ENCODE measurements at regions not wholly inside any gene's neighbourhood (a gene's known extent, or its start where the extent isn't known, plus 50 kb on each side); places are given as distances from the start of the nearest gene placed in this dataset.

DNA sequence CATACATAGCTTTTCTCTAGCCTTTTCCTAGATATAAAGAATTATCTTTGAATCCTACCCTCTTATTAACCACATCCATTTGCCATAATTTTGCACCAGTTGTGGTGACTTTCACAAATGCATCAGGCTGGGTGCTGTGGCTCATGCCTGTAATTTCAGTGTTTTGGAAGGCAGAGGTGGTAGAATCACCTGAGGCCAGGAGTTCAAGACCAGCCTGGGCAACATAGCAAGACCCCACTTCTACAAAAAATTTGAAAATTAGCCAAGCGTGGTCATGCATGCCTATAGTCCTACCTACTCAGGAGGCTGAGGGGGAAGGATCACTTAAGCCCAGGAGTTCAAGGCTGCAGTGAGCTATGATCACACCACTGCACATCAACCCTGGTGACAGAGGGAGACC is 672.4 kb upstream of the CHAC2 start:
- no peaks in the 10 kb centered on the region for H3K9me3 ChIP-seq
- DNase-seq (no peak), ATAC-seq (ENCODE audit: low FRiP score in 2 of 2) (no peak)
- 83 to 90% methylated on average over 1 of the region's 1 CpG for WGBS, 2 donors
- no peak overlapping the region for H3K4me3 ChIP-seq
- no peak overlapping the region for H3K27ac ChIP-seq
- no peaks in the 10 kb centered on the region for H3K36me3 ChIP-seq
- H3K4me1 ChIP-seq, result no peaks in the 10 kb centered on the region
- no peaks in the 10 kb centered on the region for H3K27me3 ChIP-seq
- TF ChIP-seq POLR2A (IDR thresholded peaks at IDR 0.05), result no peak
- TF ChIP-seq, protein P1, sequence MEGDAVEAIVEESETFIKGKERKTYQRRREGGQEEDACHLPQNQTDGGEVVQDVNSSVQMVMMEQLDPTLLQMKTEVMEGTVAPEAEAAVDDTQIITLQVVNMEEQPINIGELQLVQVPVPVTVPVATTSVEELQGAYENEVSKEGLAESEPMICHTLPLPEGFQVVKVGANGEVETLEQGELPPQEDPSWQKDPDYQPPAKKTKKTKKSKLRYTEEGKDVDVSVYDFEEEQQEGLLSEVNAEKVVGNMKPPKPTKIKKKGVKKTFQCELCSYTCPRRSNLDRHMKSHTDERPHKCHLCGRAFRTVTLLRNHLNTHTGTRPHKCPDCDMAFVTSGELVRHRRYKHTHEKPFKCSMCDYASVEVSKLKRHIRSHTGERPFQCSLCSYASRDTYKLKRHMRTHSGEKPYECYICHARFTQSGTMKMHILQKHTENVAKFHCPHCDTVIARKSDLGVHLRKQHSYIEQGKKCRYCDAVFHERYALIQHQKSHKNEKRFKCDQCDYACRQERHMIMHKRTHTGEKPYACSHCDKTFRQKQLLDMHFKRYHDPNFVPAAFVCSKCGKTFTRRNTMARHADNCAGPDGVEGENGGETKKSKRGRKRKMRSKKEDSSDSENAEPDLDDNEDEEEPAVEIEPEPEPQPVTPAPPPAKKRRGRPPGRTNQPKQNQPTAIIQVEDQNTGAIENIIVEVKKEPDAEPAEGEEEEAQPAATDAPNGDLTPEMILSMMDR (IDR thresholded peaks at IDR 0.05), result no peak
- no peak for TF ChIP-seq POLR2AphosphoS5 (IDR thresholded peaks at IDR 0.05)
- no peak for TF ChIP-seq EP300 (IDR thresholded peaks at IDR 0.05)

DNA sequence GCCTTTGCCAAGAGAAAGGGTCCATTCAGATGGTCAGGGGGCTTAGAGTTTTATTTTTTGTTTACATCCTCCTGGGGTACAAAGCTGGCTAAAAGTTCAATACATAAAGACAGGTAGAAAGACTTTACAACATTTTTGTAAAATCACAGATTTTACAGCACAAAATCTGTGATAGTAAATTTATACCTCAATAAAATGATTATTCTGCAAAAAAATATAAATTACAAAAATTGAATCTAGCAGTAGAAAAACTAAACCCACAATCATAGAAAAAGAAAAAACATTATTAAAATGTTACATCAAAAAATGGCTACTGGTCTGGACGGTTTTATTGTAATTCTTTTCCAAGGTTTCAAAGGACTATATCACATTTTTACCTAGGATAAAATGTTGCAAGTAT is 674.2 kb upstream of the CHAC2 start:
- Histone ChIP-seq H3K36me3 (no peaks in the 10 kb centered on the region), H3K9me3 (no peaks in the 10 kb centered on the region), H3K27ac (no peak overlapping the region), H3K4me1 (no peaks in the 10 kb centered on the region), H3K4me3 (no peak overlapping the region), H3K27me3 (no peaks in the 10 kb centered on the region)
- TF ChIP-seq POLR2A (IDR thresholded peaks at IDR 0.05) (no peak), EP300 (IDR thresholded peaks at IDR 0.05) (no peak), POLR2AphosphoS5 (IDR thresholded peaks at IDR 0.05) (no peak)
- TF ChIP-seq, protein P1 (IDR thresholded peaks at IDR 0.05), result no peak
- WGBS, 2 donors, result 71 to 81% methylated on average over 1 of the region's 1 CpG
- ATAC-seq (ENCODE audit: low FRiP score in 2 of 2), result no peak
- no peak for DNase-seq

DNA sequence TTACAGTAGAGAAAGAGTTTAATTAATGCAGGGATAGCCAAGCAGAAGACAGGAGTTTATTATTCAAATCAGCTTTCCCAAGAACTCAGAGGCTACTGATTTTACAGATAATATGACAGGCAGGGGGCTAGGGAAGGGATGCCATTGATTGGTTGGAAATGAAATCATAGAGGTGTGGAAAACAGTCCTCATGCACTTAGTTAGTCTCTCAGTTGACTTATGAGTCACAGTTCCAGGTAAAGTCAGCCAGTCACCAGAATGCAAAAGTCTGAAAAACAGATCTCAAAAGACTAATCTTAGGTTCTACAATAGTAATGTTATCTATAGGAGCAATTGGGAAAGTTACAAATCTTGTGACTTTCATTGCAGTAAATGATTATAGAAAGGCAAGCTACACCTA is 676.4 kb upstream of the CHAC2 start:
- H3K36me3 ChIP-seq, result no peaks in the 10 kb centered on the region
- H3K4me3 ChIP-seq, result no peak overlapping the region
- H3K27me3 ChIP-seq, result no peaks in the 10 kb centered on the region
- no peak for ATAC-seq (ENCODE audit: low FRiP score in 2 of 2)
- TF ChIP-seq, protein P1 (IDR thresholded peaks at IDR 0.05), result no peak
- no peaks in the 10 kb centered on the region for H3K9me3 ChIP-seq
- no peaks in the 10 kb centered on the region for H3K4me1 ChIP-seq
- H3K27ac ChIP-seq, result no peak overlapping the region
- no peak for DNase-seq

DNA sequence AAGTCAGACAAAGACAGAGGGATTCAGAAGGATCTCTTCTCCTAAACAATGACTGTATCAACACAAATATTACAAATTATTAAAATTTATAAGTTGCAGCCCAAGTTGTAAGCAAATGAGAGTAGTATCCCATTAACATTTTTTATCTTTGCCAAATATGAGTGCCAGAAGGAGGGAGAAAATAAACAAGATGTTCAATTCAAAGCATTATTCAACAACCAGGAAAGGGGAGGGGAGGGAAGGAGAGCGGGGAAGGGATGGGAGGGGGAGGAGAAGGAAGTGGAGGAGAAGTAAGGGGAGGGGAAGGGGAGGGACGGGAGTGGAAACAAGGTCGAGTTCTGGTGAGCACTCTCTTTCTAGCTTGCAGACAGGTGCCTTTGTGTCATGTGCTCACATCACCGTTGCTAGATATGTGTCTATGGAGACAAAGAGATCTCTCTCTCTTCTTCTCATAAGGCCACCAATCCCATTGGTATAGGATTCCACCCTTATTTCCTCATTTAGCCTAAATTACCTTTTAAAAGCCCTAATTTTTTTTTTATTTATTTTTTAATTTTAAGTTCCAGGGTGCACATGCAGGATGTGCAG is 679.6 kb upstream of the CHAC2 start:
- Histone ChIP-seq H3K4me3 (no peak overlapping the region), H3K9me3 (no peaks in the 10 kb centered on the region), H3K27me3 (no peaks in the 10 kb centered on the region), H3K36me3 (no peaks in the 10 kb centered on the region), H3K4me1 (no peaks in the 10 kb centered on the region), H3K27ac (no peak overlapping the region)
- WGBS, 2 donors, result 52 to 61% methylated on average over 4 of the region's 4 CpGs
- ATAC-seq (ENCODE audit: low FRiP score in 2 of 2), result no peak
- TF ChIP-seq, protein P1 (IDR thresholded peaks at IDR 0.05), result no peak
- TF ChIP-seq POLR2A (IDR thresholded peaks at IDR 0.05), result no peak
- TF ChIP-seq POLR2AphosphoS5 (IDR thresholded peaks at IDR 0.05), result no peak
- TF ChIP-seq EP300 (IDR thresholded peaks at IDR 0.05), result no peak
- no peak for DNase-seq

DNA sequence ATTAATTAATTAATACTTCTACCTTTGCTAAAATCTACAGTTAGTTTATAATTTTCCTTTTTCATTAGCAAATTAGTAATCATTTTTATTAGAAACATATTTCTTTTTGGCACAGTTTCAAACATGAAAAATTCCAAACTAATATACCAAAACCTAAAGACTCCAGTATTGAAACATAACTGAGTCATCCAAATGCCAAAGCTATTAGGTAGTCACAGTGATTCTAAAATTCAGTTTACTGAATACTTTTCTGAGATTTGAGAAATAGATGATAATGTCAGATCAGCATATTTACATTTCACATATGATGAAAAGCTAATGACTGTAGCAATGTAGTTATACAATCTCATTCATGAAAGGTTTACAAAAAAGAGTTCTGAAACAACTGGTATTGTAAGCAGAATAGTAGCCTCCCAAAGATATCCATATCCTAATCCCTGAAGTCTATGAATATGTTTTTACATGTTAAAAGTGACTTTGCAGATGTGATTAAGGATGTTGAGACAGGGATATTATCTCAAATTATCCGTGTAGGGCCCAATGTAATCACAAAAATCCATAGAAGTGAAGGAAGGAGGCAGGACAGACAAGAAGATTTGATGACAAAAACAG is 680.2 kb upstream of the CHAC2 start:
- Histone ChIP-seq H3K27me3 (no peaks in the 10 kb centered on the region), H3K27ac (no peak overlapping the region), H3K9me3 (no peaks in the 10 kb centered on the region), H3K4me1 (no peaks in the 10 kb centered on the region), H3K4me3 (no peak overlapping the region), H3K36me3 (no peaks in the 10 kb centered on the region)
- DNase-seq, result no peak
- TF ChIP-seq POLR2AphosphoS5 (IDR thresholded peaks at IDR 0.05) (no peak), POLR2A (IDR thresholded peaks at IDR 0.05) (no peak), EP300 (IDR thresholded peaks at IDR 0.05) (no peak)
- TF ChIP-seq, protein P1 (IDR thresholded peaks at IDR 0.05), result no peak
- ATAC-seq (ENCODE audit: low FRiP score in 2 of 2), result no peak
- 35 to 45% methylated on average over 1 of the region's 1 CpG for WGBS, 2 donors
